ENCODE measurements at regions not wholly inside any gene's neighbourhood (a gene's known extent, or its start where the extent isn't known, plus 50 kb on each side); places are given as distances from the start of the nearest gene placed in this dataset.

GRCh38 chr2:180778291-180778690 is 202.1 kb upstream of the UBE2E3 start:
- dilution Hi-C loops (cut with HindIII; ENCODE audit: low sequenced_read_pairs, unreplicated experiment), result no loop called here
- H2AK5ac ChIP-seq (ENCODE audit: low read depth, low read length), result no peak overlapping the region
- H2BK15ac ChIP-seq (ENCODE audit: low read depth, low read length), result no peak overlapping the region
- no peak overlapping the region for H2AK9ac ChIP-seq (replicated peaks; ENCODE audit: low read depth, low read length, poor library complexity)
- POLR2A ChIA-PET (ENCODE audit: unreplicated experiment), result no interaction called here
- H3K18ac ChIP-seq (ENCODE audit: low read depth, low read length), result no peak overlapping the region
- no peak overlapping the region for H3K23ac ChIP-seq (ENCODE audit: low read depth, low read length)
- H3K79me1 ChIP-seq (ENCODE audit: low read depth in 1 of 2, low read length in 2 of 2), result no peaks in the 10 kb centered on the region
- H3K4me3 ChIP-seq (ENCODE audit: insufficient read depth, low read depth, low read length), result no peak overlapping the region
- intact Hi-C loops (cut with micrococcal nuclease), result loop anchor here (1.0 kb wide), 1 partner anchor 8 kb away; no protein-coding TSS in a partner anchor
- no peak overlapping the region for H3K56ac ChIP-seq (ENCODE audit: extremely low read depth, insufficient read depth, low read length)
- no peak overlapping the region for H2BK5ac ChIP-seq (ENCODE audit: low read depth, low read length, poor library complexity, severe bottlenecking)
- H4K5ac ChIP-seq (ENCODE audit: low read depth, low read length), result no peak overlapping the region
- no peak for ATAC-seq (ENCODE audit: low read depth)
- H3K9me3 ChIP-seq (ENCODE audit: control insufficient read depth, insufficient read depth, low read length), result no peaks in the 10 kb centered on the region
- no peaks in the 10 kb centered on the region for H4K20me1 ChIP-seq (ENCODE audit: insufficient read depth, low read length)
- H2BK120ac ChIP-seq (ENCODE audit: low read depth, low read length), result no peak overlapping the region
- no peak overlapping the region for H3K9ac ChIP-seq (ENCODE audit: low read depth, low read length)
- H3K14ac ChIP-seq (replicated peaks; ENCODE audit: low read depth, low read length), result no peak overlapping the region
- in situ Hi-C loops (cut with MboI; ENCODE audit: low sequenced_read_pairs), result no loop called here
- no peaks in the 10 kb centered on the region for H3K27me3 ChIP-seq (ENCODE audit: control insufficient read depth, insufficient read depth, low read length)
- H3K36me3 ChIP-seq (ENCODE audit: control insufficient read depth, insufficient read depth, low read length), result no peaks in the 10 kb centered on the region
- no peak overlapping the region for H3K4me2 ChIP-seq (ENCODE audit: low read depth, low read length)
- no peaks in the 10 kb centered on the region for H3K4me1 ChIP-seq (ENCODE audit: control insufficient read depth, insufficient read depth, low read length)
- H4K91ac ChIP-seq (ENCODE audit: insufficient read depth, low read depth, low read length), result no peak overlapping the region
- no peak overlapping the region for H2BK20ac ChIP-seq (ENCODE audit: low read depth, low read length)
- H3K27ac ChIP-seq (ENCODE audit: insufficient read depth, low read length), result no peak overlapping the region
- H4K8ac ChIP-seq (ENCODE audit: low read depth in 2 of 2, low read length in 2 of 2), result no peak overlapping the region
- no peak for DNase-seq
- no peak for TF ChIP-seq RCOR1 (IDR thresholded peaks at IDR 0.05; ENCODE audit: insufficient replicate concordance, low read length)
- CTCF ChIA-PET, result interaction anchor here (0.6 kb wide), 1 partner anchor 9 kb away, joined by 3 read pairs; no protein-coding TSS in a partner anchor
- no peak overlapping the region for H2AFZ ChIP-seq (replicated peaks; ENCODE audit: low read length, poor library complexity)
- WGBS, 2 experiments (ENCODE audit: extremely low coverage in 2 of 2, insufficient read length in 1 of 2), result 100% methylated on average over 2 of the region's 5 CpGs; no CpG with 5 or more reads in 1 of the 2 experiments
- no peak overlapping the region for H3K4ac ChIP-seq (ENCODE audit: low read depth, low read length)
- H3K9me1 ChIP-seq (ENCODE audit: insufficient read depth, low read length), result no peaks in the 10 kb centered on the region
- BruUV-seq (replicated peaks), result no TSS peak
